UCSD-AML1 (cell line): ENCODE measurements at regions not wholly inside any gene's neighbourhood (a gene's known extent, or its start where the extent isn't known, plus 50 kb on each side); places are given as distances from the start of the nearest gene placed in this dataset.

ENCODE experiments used
- DNase-seq: peaks from one replicate; lab custom pipeline; 2025; ENCODE audit not compliant: unreplicated experiment; lab: John Stamatoyannopoulos, UW

DNA sequence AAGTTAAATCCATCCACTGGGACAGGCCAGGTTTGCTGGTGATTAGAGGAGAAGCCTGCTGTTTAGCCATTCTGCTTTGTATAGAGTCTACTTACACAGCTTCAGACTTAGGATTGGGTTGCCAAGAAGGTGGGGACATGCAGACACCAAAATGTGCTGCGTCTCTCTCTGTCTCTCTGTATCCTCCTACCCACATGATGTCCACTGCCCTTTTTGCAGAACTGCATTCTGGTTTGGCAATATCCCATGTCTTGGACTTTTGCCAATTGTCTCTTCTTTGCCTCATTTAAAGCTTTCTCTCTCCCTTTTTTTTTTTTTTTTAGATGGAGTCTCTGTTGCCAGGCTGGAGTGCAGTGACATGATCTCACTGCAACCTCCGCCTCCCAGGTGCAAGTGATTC, 261.1 kb upstream of the FN1 start:
- DNase-seq = no peak

DNA sequence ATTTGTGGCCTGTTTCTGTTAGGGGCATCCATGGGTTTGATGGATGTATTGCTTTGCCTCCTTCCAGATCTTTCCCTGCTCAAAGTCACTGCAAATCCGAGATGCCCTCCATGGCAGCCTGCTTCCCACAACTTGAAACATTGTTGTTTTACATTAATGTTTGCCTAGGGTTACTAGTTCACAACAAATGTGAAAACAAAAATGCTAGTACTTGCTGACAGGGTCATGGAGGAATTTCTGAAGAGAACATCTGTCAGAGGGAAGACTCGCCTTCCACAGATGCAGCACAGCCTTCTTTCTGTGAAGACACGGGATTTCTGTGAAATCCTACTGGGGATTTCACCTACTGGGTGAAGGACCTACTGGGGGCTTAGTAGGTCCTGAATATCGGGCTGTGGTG, 260.0 kb upstream of the FN1 start:
- DNase-seq = no peak

DNA sequence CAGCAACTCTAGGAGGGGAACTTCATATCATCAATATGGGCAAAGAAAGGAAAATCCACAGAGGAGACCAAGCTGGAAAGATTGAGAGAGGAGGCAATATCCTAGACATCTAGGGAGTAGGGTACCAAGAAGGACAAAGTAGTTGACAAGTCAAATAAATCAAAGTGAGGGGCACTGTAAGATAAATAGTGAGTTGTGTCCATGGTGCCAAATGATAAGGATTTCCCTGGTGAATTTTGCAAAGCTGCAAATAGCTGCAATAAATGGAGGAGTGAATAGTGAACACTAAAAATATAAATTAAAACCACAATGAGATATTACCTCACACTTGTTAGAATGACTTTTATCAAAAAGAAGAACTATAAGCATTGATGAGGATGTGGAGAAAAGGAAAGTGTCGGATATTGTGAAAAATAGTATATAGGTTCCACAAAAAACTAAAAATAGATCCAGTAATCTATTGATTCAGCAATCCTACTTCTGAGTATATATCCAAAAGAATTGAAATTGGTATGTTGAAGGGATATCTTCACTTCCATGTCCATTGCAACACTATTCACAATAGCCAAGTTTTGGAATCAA, 258.2 kb upstream of the FN1 start:
- no peak for DNase-seq

DNA sequence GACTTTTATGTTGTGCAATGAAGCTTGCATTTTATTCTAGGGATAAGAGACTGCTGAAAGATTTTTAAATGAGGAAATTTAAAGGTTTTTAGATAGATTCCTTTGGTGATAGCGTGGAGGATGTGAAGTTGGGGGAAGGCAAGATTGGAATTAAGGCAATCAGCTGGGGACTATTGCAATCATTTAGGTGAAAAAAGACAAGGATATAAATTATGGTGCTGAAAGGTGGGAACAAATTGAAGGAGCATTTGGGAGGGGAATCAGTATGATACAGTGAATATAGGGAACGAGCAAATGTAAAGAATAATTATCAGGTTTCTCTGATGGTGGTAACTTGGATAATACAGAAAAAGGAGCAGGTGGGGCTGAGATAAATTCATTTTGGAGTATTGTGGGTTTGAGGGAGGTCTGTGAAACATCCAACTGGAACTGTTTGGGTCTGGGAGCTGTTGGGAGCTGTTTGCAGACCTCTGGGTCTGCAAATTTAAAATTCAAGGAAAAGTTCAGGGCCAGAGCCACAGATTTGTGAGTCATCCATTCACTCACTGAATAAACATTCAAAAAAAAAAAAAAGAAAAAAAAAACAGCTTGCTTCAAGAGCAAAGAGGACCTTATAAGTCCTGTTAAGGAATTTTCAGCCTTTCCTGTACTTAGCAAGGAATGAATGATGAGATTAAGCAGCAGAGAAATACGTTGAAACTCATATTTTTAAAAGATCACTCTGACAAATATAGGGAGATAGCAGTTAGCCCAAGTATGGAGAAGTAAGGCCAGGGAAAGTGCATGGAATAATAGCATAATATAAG, 257.5 kb upstream of the FN1 start:
- DNase-seq = no peak

DNA sequence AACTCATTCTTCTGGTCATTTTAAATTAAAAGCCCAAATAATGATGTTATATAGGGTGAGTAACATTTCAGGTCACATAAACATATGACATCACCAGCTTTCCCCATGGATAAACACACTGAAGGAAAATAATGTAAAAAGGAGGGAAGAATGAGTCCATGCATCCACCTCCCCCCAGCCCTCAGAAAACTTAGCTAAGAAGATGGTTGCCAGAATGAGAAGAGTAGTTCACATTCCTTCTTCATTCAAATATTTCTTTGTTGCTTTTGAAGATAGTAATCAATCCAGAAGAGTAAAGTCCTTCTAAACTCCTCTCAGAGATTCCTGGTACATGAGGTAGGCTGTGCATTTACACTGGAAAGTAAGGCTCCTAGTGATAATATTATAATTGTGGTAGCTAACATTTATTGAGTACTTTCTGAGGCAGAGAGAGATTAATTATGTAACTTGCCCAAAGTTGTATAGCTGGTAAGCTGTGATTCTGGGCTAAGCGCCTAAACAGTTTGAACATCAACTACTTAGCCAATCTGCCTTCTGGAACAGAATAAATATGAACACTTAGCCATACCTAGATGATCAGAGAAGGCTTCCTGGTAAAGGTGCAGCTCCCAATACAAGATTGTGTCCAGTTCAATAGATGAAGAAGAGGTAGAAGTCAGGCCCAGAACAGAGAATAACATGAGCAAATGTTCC, 256.7 kb upstream of the FN1 start:
- DNase-seq = no peak

DNA sequence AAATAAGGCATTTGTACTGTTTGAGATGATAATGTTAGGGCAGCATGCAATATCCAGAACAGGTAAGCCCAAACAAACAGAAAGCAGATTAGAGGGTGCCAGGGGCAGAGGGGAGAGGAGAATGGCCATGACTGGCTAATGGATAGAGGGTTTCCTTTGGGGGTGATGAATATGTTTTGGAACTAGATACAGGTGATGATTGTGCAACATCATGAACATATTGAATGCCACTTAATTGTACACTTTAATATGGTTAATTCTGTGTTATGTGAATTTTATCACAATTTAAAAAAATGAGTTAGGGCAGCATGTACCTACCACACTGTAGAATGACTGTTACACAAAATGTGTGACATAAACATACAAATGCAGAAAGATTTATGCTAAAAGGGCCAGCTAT, 255.5 kb upstream of the FN1 start:
- no peak for DNase-seq

DNA sequence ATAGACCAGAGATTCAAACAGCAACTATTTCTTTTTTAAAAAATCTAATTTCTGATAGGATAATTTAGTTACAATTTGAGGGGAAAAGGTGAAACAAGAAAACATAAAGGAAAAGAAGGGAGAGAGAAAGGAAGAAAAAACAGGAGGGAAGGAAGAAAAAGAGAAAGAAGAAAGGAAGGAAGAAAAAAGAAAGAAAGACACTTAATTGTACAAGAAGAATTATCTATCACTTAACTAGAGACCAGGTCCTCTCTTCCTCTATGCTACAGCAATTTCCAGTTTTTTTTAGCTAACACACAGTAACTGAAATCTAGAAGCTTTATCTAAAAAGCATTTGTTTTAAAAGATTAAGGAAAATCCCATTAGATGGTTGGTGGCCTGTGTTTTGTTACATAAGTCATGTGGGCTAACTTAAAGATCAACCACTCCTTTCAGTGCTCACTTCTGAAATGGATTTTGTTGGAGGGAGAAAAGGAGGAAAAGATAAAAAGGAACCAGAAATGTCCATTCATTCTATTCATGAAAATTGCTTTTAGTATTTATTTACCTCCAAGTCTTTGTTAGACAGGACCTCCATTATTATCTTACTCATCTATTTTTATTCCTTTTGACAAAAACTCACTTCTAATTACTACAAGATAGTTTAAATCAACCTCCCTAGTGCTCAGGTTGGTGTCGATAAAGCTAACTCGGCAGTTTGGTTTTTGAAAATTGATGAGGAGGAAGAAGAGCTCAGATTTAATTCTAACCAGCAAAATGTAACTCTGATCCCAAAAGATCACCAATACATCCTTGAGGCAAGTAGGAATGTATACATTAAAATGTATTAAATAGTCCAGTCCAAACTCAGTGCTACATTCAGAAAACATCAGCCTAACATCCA, 251.5 kb upstream of the FN1 start:
- DNase-seq = no peak

DNA sequence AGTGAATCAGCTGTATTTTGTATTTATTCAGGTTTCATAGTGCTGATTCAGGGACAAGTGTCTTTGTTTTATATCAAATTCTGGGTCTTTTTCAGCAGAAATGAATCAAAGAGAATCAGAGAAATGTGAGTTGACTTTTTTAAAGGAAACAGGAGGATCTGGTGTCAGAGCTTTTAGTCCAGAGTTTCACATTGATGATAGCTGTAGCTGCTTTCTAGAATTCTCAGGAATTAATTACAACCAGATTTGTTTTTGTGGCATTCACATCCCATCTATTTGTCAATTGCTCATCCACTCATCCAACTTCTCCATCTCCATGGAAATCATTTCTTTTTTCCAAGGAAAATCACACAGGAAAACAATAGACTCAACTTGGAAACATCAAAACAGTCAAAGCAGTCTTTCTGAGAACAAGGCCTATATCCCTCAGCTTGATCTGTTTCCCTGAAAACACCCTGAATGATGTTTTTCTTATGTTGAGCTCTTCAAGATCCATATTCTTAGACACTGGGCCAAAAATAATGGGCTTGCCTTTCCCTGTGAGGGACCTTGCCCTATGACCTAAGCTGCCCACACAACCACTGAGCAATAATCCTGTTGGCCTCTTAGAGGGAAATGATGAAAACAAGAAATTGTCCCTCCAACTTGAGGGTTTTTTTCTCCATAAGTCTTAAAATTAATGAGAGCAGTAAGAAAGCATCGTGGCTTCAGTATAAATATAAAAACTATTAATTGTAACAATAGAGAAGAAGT, 249.5 kb upstream of the FN1 start:
- DNase-seq = no peak

DNA sequence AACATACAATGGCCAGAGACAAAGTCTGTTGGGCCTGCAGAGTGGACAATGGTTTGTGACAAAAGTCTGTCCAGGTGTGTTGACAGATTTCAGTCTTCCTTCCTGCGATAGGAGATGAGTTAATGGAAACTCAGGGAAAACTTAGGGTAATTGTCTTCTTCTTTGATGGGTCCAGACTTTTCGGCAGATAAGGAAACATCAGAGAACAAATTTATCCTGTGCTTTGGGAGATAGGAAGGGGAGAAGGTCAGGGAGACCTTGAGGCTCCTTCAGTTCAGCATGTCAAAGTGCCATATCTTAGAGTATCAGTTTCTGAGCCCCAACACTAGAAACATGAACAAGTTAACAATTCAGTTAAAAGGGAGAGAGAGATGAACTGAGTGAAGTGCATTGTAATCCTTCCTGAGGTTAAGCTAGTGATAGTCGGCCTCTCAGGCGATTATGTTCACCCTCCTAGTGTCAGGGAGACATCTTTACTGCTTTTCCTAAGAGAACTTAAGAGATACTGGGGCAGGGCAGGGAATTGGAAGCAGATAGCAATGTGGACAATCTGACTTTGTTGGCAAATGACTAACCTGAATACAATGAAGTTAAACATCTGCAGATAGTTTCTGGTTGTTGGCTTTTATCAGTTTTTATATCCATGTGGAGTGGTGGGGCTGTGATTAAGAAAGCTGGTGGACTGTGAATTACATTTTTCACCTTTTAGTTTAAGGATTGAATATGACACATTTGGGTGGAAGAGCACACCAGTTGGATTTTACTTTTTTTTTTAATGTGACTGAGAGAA, 248.8 kb upstream of the FN1 start:
- DNase-seq = no peak

DNA sequence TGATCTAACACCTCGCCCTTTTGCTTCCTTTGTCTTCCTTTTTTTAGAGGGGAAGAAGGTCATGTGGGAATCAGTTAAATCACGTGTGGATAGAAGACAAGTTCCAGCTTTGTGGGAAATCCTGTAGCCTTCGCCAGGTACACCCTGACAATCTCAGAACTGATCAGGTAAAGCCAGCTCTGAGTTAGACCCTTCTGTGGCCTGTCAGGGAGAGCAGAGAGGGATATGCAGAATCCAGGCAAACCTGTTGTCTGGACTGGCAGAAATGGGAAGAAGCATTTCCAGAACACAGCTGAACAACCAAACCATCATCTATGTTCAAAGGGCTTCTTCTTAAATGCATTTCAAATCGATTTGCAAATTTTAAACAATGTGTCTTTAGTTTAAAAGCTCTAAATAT, 247.4 kb upstream of the FN1 start:
- no peak for DNase-seq

DNA sequence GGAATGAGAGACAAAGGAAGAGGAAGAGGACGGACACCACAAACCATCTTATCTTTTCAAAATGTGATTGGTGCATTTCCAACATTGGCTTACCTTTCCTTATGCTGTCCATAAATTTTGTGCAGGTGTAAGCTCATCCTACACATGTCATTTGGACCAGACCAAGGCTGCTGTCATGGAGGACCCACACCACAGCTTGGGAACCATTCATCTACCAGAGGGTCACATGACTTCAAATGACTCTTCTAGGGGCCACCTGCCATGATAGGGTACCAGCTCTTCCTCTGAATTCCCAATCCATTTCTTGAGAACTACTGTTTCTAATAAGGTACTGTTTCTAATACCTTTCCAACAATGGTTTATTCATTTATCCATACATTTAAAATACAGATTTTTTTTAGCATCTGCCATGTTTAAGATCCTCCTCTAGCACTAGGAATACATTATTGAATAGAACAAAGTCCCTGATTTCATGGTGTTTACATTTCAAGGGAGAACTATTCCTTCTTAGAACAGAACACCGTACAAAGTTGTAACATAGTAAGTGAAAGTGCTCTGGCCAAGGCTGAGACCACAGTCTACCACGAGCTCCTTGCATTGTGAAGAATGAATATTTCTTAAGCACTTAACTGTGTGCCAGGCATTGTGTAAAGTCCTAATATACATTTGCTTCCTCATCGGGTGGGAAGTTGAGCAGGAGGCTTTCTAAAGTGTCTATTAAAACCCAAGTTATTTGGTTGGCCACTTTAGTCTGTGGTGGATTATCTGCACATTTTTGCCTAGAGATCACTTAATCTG, 246.1 kb upstream of the FN1 start:
- DNase-seq = no peak

DNA sequence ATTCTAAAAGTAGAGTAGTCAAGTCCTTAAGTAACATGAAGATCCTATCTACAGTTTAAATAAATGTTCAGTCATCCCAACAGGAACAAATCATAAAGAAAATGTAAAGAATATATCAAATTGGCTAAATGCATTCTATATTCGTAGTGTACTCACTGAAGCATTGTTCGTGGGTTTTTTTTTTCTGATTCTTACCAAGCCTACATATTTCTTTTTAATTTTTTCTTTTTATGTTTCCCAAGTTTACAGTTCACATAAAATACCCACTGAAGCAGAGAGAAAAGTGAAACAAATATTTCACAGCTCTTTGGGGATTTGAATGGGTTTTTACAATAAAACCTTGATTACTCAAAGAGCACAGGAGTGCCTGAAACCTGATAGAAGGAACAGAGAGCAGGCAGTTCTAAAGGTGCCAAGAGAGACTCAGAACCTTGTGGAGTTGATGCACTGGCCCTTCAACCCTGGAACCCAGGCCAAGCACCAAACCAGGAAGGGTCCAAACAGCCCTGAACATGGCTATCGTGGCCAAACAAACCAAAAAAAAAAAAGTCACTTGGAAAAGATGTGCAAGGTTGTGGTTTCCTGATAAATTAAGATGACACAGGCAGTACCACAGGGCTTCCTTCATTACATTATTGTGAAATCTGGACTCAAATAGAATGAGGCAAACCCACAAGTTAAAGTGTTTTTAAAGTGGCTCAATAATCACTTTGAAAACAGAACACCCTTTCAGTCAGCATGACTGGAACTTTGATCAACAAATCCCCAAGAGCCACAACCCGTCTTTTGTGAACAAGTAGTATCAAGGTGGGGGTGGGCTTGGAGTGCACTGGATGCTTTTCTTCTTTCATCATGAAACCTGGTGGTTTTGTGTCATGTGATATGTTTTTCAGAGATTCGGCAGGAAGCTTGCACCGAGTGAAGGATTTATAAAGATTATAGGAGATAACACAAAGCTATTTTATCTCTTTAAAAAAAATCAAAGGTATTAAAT, 245.0 kb upstream of the FN1 start:
- DNase-seq = no peak

DNA sequence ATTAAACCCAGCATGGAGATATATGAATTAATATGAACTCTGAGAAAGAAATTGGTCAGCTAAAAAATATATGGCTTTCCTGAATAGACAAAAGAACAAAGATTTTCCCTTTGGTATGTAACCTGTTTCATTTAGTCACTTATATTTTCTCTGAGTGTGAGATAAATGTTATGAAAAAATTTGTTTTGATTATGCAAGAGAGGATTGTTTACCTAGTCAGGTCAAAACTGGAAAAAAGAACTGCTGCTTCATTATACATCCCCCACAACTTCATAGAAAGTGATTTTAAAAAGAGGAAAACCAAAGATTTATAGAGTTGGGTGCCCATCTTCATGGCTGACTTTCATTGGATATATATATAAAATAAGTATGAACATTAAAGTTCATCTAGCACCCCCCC, 242.2 kb upstream of the FN1 start:
- no peak for DNase-seq

DNA sequence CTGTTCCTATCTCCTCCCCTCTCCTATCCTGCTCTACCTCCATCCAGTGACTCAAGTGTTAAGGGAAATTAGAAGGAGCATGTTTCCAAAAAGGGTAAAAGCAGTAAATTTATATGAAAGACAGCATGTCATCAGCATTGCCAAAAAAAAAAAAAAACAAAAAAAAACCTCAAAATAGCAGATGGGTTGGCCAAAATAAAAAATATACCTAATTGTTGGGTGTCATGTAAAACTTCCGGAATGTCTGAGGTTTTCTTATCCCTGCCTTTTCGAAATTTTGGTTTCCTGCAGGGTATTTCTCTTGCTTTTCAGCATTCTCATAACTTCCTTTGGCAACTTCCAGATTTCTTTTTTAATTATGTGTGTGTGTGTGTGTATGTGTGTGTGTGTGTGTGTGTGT, 241.6 kb upstream of the FN1 start:
- DNase-seq = no peak

DNA sequence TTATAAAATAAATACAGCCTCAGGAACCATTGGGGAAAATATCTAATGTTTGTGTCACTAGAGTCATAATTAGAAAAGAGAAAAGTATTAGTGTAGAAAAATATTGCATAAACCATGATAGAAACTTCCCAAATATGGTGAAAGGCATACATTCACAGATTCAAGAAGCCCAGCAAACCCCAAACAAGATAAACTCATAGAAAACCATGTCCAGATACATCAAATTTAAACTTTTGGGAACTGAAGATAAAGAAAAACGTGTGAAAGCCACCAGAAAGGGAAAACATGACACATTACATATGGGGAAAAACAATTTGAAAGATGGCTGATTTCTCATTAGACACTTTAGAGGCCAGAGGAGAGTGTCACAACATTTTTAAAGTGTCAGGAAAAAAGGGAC, 236.5 kb upstream of the FN1 start:
- DNase-seq = no peak

DNA sequence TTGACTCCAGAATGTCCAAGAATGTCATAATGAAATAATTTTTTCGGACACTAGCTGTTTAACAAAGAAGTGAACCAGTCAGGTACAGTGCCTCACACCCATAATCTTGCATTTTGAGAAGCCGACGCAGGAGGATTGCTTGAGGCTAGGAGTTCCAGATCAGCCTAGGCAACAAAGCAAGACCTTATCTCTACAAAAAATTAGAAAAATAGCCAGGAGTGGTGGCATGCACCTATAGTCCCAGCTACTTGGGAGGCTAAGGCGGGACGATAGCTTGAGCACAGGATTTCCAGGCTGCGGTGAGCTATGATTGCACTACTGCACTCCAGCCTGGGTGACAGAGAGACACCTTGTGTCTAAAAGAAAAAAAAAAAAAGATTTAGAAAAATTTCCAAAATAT, 235.8 kb upstream of the FN1 start:
- no peak for DNase-seq

DNA sequence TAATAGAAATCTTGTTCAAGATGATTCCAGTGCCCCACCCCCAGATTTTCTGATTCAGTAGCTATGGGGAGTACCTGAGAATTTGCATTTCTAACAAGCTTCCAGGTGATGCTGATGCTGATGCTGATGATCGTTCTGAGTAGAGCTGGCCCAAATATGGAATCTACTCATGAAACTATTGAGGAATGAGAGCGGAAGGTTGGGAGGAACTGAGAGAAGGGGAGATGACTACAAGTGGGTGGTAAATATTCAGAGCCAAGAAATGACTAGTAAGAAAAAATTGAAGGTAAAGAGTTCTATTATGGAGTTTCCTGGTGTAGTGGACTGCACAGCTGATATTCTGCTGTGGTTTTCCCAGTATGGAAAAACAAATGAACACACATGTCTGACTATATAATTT, 235.4 kb upstream of the FN1 start:
- no peak for DNase-seq

DNA sequence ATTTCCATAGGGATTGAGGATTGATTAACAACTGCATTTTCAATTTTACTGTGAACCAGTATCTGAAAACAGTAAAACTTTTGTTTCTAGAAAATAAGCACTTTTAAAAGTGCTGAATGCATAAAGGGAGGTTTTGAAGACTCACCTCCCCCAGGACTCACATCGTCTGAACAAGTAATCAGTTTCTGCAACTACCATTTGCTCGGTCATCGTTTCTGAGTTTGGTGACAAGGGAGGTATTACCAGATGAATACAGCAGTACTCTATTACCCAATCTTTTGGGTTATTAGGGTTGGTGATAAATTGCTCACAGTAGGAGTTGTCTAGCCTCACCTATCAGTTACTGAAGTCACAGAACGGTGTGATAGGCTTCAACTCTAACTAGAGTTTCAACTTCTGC, 234.5 kb upstream of the FN1 start:
- no peak for DNase-seq
